Right cardiac atrium (tissue), 5 donors: ENCODE measurements at regions not wholly inside any gene's neighbourhood (a gene's known extent, or its start where the extent isn't known, plus 50 kb on each side); places are given as distances from the start of the nearest gene placed in this dataset.
"Not testable (repeated sequence)": the region's sequence is repeated elsewhere in the genome, so short reads cannot be mapped to it uniquely, and the experiment has no call there.

ENCODE experiments used
- ATAC-seq, 2 donors: fragments of 200-7000 bp; cut with Tn5 transposase; one replicate each; pipeline versions ENCODE4 v1.8.0 to v1.9.1; 2020; ENCODE audit warnings: moderate library complexity in 2 of 2, mild to moderate bottlenecking in 1 of 2
- DNase-seq, 3 donors: peaks; one replicate each; pipeline ENCODE4 v3.0.0-alpha.2; 2020
- H3K27ac ChIP-seq: one replicate; pipeline ENCODE4 v1.5.1; 2013; ENCODE audit warnings: mild to moderate bottlenecking, low read length, control low read depth, moderate library complexity
- H3K27me3 ChIP-seq: one replicate; pipeline ENCODE4 v1.6.1; 2013; ENCODE audit not compliant: control insufficient read depth, insufficient read depth
- H3K4me1 ChIP-seq: one replicate; pipeline ENCODE4 v1.6.1; 2013; ENCODE audit warnings: low read length; ENCODE audit not compliant: control insufficient read depth, insufficient read depth
- H3K4me3 ChIP-seq: one replicate; pipeline ENCODE4 v1.5.1; 2013; ENCODE audit warnings: low read length, control low read depth
- H3K9me3 ChIP-seq: one replicate; pipeline ENCODE4 v1.6.1; 2013; ENCODE audit warnings: low read length; ENCODE audit not compliant: control insufficient read depth
- WGBS: extraction: QIAGEN DNeasy Blood & Tissue Kit; methylation state at CpG from one replicate; pipeline ENCODE4 v1.1.7; 2013; 5-methylcytosine and 5-hydroxymethylcytosine counted together
- intact Hi-C, 4 donors: fragments of 100-400 bp; cut with DNase I; formaldehyde crosslinking; loops; one replicate each; pipeline versions ENCODE4 v1.11.0 to v1.14.0; 2022 to 2023
- donor health status: healthy with polysubstance abuse.
- donor health status: DM: no; HTN: yes; CAD: no.
- donor health status: DM: no; HTN: no; CAD: no.
- donor health status: DM: no; HTN: yes; CAD: no; lungs with severe emphysema.
- donor health status: DM: yes; HTN: yes; CAD: no.

GRCh38 chr1:188169971-188170370 lies 1341.2 kb downstream of the PLA2G4A start:
- Histone ChIP-seq H3K27me3 (no peaks in the 10 kb centered on the region), H3K4me1 (no peaks in the 10 kb centered on the region), H3K27ac (no peak overlapping the region), H3K9me3 (no peaks in the 10 kb centered on the region), H3K4me3 (no peak overlapping the region)
- DNase-seq (no peak), ATAC-seq (no peak)
- WGBS = 90% methylated on average over 1 of the region's 1 CpG
- intact Hi-C loops = no loop called here

- DNase-seq (no peak), ATAC-seq (no peak)
- H3K4me1 ChIP-seq = no peaks in the 10 kb centered on the region
- no peak overlapping the region for H3K27ac ChIP-seq
- intact Hi-C loops = no loop called here
- 96% methylated on average over 1 of the region's 1 CpG for WGBS
- H3K27me3 ChIP-seq = no peaks in the 10 kb centered on the region
- no peak overlapping the region for H3K4me3 ChIP-seq
- H3K9me3 ChIP-seq = no peaks in the 10 kb centered on the region
Observed at GRCh38 chr1:188170411-188170810, 1341.7 kb downstream of the PLA2G4A start.

GRCh38 chr1:188170935-188171334 lies 1342.2 kb downstream of the PLA2G4A start:
- Histone ChIP-seq H3K9me3 (no peaks in the 10 kb centered on the region), H3K4me1 (no peaks in the 10 kb centered on the region), H3K27ac (no peak overlapping the region), H3K27me3 (no peaks in the 10 kb centered on the region), H3K4me3 (no peak overlapping the region)
- ATAC-seq (no peak), DNase-seq (no peak)
- 77% methylated on average over 1 of the region's 1 CpG for WGBS
- intact Hi-C loops = no loop called here

GRCh38 chr1:188182063-188182462 lies 1353.3 kb downstream of the PLA2G4A start:
- DNase-seq, ATAC-seq, H3K9me3 ChIP-seq, H3K27me3 ChIP-seq, H3K27ac ChIP-seq, H3K4me1 ChIP-seq, H3K4me3 ChIP-seq, intact Hi-C loops: not testable (repeated sequence)
- WGBS = 86% methylated on average over 10 of the region's 10 CpGs

GRCh38 chr1:188188317-188188716 lies 1359.6 kb downstream of the PLA2G4A start:
- H3K27me3 ChIP-seq = no peaks in the 10 kb centered on the region
- H3K9me3 ChIP-seq = no peaks in the 10 kb centered on the region
- no peak overlapping the region for H3K4me3 ChIP-seq
- DNase-seq (no peak), ATAC-seq (no peak)
- 82% methylated on average over 2 of the region's 2 CpGs for WGBS
- no peaks in the 10 kb centered on the region for H3K4me1 ChIP-seq
- intact Hi-C loops = no loop called here
- H3K27ac ChIP-seq = no peak overlapping the region

- intact Hi-C loops = no loop called here
- no peaks in the 10 kb centered on the region for H3K9me3 ChIP-seq
- DNase-seq (no peak), ATAC-seq (no peak)
- H3K4me3 ChIP-seq = no peak overlapping the region
- WGBS = 76% methylated on average over 1 of the region's 1 CpG
- H3K27ac ChIP-seq = no peak overlapping the region
- H3K4me1 ChIP-seq = no peaks in the 10 kb centered on the region
- H3K27me3 ChIP-seq = no peaks in the 10 kb centered on the region
Observed at GRCh38 chr1:188194916-188195315, 1366.2 kb downstream of the PLA2G4A start.

GRCh38 chr1:188218289-188218688 lies 1389.5 kb downstream of the PLA2G4A start:
- intact Hi-C loops = no loop called here
- H3K4me3 ChIP-seq = no peak overlapping the region
- H3K9me3 ChIP-seq = no peaks in the 10 kb centered on the region
- no peak for DNase-seq
- no peaks in the 10 kb centered on the region for H3K27me3 ChIP-seq
- no peak for ATAC-seq
- WGBS = 97% methylated on average over 1 of the region's 1 CpG
- H3K27ac ChIP-seq = no peak overlapping the region
- H3K4me1 ChIP-seq = no peaks in the 10 kb centered on the region

GRCh38 chr1:188220051-188220450 lies 1391.3 kb downstream of the PLA2G4A start:
- intact Hi-C loops = no loop called here
- no peaks in the 10 kb centered on the region for H3K27me3 ChIP-seq
- WGBS = 97% methylated on average over 1 of the region's 1 CpG
- H3K4me1 ChIP-seq = no peaks in the 10 kb centered on the region
- no peak overlapping the region for H3K27ac ChIP-seq
- H3K9me3 ChIP-seq = no peaks in the 10 kb centered on the region
- H3K4me3 ChIP-seq = no peak overlapping the region
- ATAC-seq (no peak), DNase-seq (no peak)

- no peak for ATAC-seq
- intact Hi-C loops = no loop called here
- Histone ChIP-seq H3K4me3 (no peak overlapping the region), H3K27ac (no peak overlapping the region), H3K4me1 (no peaks in the 10 kb centered on the region), H3K27me3 (no peaks in the 10 kb centered on the region), H3K9me3 (no peaks in the 10 kb centered on the region)
- no peak for DNase-seq
Observed at GRCh38 chr1:188224263-188224662, 1395.5 kb downstream of the PLA2G4A start.

GRCh38 chr1:188225975-188226374 lies 1397.2 kb downstream of the PLA2G4A start:
- no peaks in the 10 kb centered on the region for H3K9me3 ChIP-seq
- no peaks in the 10 kb centered on the region for H3K27me3 ChIP-seq
- WGBS = 66% methylated on average over 1 of the region's 1 CpG
- ATAC-seq (no peak), DNase-seq (no peak)
- no peak overlapping the region for H3K27ac ChIP-seq
- intact Hi-C loops = no loop called here
- H3K4me3 ChIP-seq = no peak overlapping the region
- H3K4me1 ChIP-seq = no peaks in the 10 kb centered on the region

- no peak for ATAC-seq
Observed at GRCh38 chr1:188228623-188229022, 1399.9 kb downstream of the PLA2G4A start.

GRCh38 chr1:188237573-188238348 lies 1409.0 kb downstream of the PLA2G4A start:
- Histone ChIP-seq H3K9me3 (no peaks in the 10 kb centered on the region), H3K27me3 (no peaks in the 10 kb centered on the region), H3K4me3 (no peak overlapping the region), H3K4me1 (no peaks in the 10 kb centered on the region), H3K27ac (no peak overlapping the region)
- 57% methylated on average over 2 of the region's 2 CpGs for WGBS
- intact Hi-C loops = no loop called here
- DNase-seq (no peak), ATAC-seq (no peak)

More at GRCh38 chr1:188228623-188229022, 1399.9 kb downstream of the PLA2G4A start:
- no peaks in the 10 kb centered on the region for H3K9me3 ChIP-seq
- no peak for DNase-seq
- H3K4me1 ChIP-seq = no peaks in the 10 kb centered on the region
- no peaks in the 10 kb centered on the region for H3K27me3 ChIP-seq
- intact Hi-C loops = no loop called here
- no peak overlapping the region for H3K27ac ChIP-seq
- no peak overlapping the region for H3K4me3 ChIP-seq
